T-helper 1 cell (primary cell): ENCODE measurements at regions not wholly inside any gene's neighbourhood (a gene's known extent, or its start where the extent isn't known, plus 50 kb on each side); places are given as distances from the start of the nearest gene placed in this dataset.
"Not testable (repeated sequence)": the region's sequence is repeated elsewhere in the genome, so short reads cannot be mapped to it uniquely, and the experiment has no call there.

Source experiments
- DNase-seq, 5 donors: peaks; one replicate each; pipeline ENCODE4 v3.0.0-alpha.2; 2012 to 2020

DNA sequence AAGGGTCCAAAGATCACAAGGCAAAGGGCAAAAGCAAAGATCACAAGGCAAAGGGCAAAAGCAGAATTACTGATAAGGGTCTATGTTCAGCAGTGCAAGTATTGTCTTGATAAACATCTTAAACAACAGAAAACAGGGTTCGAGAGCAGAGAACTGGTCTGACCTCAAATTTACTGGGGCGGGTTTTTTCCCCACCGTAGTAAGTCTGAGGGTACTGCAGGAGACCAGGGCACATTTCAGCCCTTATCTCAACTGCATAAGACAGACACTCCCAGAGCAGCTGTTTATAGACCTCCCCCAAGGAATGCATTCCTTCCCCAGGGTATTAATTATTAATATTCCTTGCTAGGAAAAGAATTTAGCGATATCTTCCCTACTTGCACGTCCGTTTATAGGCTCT lies 61.3 kb downstream of the ZNF860 start:
- DNase-seq: not testable (repeated sequence)

- no peak for DNase-seq
These were observed 61.1 kb upstream of the GPD1L start for GRCh38 chr3:32045091-32045915.

DNA sequence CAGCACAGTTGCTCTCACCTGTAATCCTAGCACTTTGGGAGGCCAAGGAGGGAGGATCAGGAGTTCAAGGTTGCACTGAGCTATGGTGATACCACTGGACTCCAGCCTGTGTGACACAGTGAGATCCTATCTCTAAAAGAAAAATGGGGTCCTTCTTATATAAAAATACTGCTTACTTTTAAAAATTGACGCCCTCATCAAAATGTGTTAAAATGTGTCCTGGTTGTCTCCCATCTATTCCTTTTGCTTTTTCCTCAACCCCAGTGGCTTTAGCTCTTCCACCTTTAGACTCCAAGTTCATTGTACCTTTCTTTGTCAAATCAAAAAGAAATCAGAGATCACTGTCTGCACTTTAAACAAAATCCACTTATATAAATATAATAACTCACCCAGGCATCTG lies 60.3 kb upstream of the GPD1L start:
- no peak for DNase-seq

DNA sequence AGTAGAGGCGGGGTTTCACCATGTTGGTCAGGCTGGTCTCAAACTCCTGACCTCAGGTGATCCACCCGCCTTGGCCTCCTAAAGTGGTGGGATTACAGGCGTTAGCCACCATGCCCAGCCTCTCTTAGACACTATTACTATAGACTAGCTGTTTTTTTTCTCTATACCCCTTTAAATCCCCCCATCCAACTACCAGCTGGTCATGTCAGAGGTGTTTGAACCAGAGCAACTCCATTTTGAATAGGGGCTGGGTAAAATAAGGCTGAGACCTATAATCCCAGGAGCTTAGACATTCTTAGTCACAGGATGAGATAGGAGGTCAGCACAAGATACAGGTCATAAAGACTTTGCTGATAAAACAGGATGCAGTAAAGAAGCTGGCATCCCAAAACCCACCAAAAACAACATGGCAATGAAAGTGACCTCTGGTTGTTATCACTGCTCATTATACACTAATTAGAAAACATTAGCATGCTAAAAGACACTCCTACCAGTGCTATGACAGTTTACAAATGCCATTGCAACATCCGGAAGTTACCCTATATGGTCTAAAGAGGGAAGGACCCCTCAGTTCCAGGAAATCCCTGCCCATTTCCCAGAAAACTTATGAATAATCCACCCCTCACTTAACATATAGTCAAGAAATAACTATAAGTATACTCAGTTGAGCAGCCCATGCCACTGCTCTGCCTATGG lies 57.8 kb upstream of the GPD1L start:
- DNase-seq: no peak

DNA sequence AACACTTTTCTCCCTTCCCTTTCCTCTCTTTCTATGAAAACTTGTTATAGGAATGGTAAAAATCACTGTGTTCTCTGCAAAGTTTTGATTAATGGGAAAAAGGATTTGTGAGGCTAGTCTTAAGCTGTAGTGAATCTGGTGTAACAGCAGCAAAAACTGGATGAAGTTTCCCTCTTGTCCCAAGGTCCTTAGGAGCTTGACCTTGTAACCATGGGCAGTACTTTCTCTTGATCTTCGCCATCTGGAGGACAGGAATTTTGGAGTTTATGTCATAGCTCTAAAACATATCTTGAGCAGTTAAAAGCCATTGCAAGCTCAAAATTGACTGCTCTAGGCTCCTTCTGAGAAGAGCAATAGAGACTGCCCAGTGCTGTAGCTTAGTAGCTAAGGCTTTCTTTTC lies 56.5 kb upstream of the GPD1L start:
- DNase-seq: no peak

- not testable (repeated sequence) for DNase-seq
These were observed 54.2 kb upstream of the GPD1L start for GRCh38 chr3:32052230-32052629.

DNA sequence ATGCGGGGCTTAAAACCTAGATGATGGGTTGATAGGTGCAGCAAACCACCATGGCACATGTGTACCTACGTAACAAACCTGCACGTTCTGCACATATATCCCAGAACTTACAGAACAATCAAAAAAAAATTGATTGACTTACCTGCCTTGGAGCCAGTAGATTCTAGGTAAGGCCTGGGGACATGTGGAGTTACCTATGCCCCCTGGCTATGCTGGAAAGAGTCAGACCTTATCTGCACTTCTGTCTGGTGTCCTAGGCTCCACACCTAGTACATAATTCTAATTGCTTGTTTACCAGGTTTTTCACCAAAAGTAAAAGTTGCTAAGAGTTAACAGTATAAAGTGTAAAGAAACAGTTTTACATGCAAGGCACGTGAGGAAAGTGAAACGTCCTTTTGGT lies 53.6 kb upstream of the GPD1L start:
- DNase-seq: not testable (repeated sequence)

DNA sequence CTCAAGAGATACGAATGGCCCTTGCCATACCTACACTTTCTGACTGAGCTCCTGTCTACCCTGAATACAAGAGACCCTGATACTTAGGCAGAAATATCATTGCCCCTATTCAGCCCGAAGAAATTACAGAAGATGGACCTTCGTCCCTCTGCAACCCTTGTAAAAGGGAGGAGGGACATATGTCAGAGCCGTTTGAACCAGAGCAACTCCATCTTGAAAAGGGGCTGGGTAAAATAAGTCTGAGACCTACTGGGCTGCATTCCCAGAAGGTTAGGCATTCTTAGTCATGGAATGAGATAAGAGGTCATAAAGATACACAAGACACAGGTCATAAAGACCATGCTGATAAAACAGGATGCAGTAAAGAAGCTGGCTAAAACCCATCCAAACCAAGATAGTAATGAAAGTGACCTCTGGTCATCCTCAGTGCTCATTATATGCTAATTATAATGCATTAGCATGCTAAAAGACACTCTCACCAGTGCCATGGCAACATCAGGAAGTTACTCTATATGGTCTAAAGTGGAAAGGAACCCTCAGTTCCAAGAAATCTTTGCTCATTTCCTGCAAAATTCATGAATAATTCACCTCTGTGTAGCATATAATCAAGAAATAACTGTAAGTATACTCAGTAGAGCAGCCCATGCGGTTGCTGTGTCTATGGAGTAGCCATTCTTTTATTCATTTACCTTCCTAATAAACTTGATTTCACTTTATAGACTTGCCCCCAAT lies 49.7 kb upstream of the GPD1L start:
- peak in 1 of 5 donors; percentile 55 for DNase-seq
